IPS-18a (cell line): ENCODE measurements at regions not wholly inside any gene's neighbourhood (a gene's known extent, or its start where the extent isn't known, plus 50 kb on each side); places are given as distances from the start of the nearest gene placed in this dataset.
"Not testable (repeated sequence)": the region's sequence is repeated elsewhere in the genome, so short reads cannot be mapped to it uniquely, and the experiment has no call there.

Experiments
- H3K27ac ChIP-seq: one replicate; pipeline ENCODE4 v1.5.1; 2013; ENCODE audit warnings: low read length
- H3K27me3 ChIP-seq: one replicate; pipeline ENCODE4 v1.6.1; 2013; ENCODE audit warnings: mild to moderate bottlenecking, low read length; ENCODE audit not compliant: control insufficient read depth, insufficient read depth
- H3K36me3 ChIP-seq: one replicate; pipeline ENCODE4 v1.6.1; 2013; ENCODE audit warnings: low read depth, low read length; ENCODE audit not compliant: control insufficient read depth
- H3K4me1 ChIP-seq: one replicate; pipeline ENCODE4 v1.6.1; 2013; ENCODE audit warnings: low read depth, low read length; ENCODE audit not compliant: control insufficient read depth
- H3K4me3 ChIP-seq: one replicate; pipeline ENCODE4 v1.5.1; 2013; ENCODE audit warnings: low read length
- H3K9ac ChIP-seq: one replicate; pipeline ENCODE4 v1.6.1; 2013; ENCODE audit warnings: mild to moderate bottlenecking, low read length, moderate library complexity
- H3K9me3 ChIP-seq: one replicate; pipeline ENCODE4 v1.6.1; 2013; ENCODE audit warnings: low read depth, low read length; ENCODE audit not compliant: control insufficient read depth

- not testable (repeated sequence) for H3K27ac ChIP-seq, H3K9ac ChIP-seq, H3K27me3 ChIP-seq, H3K36me3 ChIP-seq, H3K9me3 ChIP-seq, H3K4me3 ChIP-seq
- H3K4me1 ChIP-seq = peaks cover 14% of the 10 kb centered on the region
Measured at GRCh38 chr2:122038816-122039215, 283.4 kb downstream of the TSN start.

- Histone ChIP-seq H3K4me3 (no peak overlapping the region), H3K36me3 (no peaks in the 10 kb centered on the region), H3K27me3 (no peaks in the 10 kb centered on the region), H3K9me3 (no peaks in the 10 kb centered on the region), H3K4me1 (no peaks in the 10 kb centered on the region), H3K9ac (no peak overlapping the region), H3K27ac (no peak overlapping the region)
Measured at GRCh38 chr2:122041455-122041854, 286.0 kb downstream of the TSN start.

GRCh38 chr2:122051659-122052058, 296.2 kb downstream of the TSN start:
- not testable (repeated sequence) for H3K9ac ChIP-seq, H3K4me3 ChIP-seq, H3K4me1 ChIP-seq, H3K27me3 ChIP-seq, H3K9me3 ChIP-seq, H3K36me3 ChIP-seq, H3K27ac ChIP-seq

- H3K9ac ChIP-seq = no peak overlapping the region
- no peak overlapping the region for H3K4me3 ChIP-seq
- no peaks in the 10 kb centered on the region for H3K27me3 ChIP-seq
- H3K27ac ChIP-seq = no peak overlapping the region
- no peaks in the 10 kb centered on the region for H3K9me3 ChIP-seq
- no peaks in the 10 kb centered on the region for H3K36me3 ChIP-seq
- H3K4me1 ChIP-seq = peaks cover 9% of the 10 kb centered on the region
Measured at GRCh38 chr2:122055521-122055931, 300.1 kb downstream of the TSN start.

- H3K9ac ChIP-seq = no peak overlapping the region
- H3K4me1 ChIP-seq = peaks cover 9% of the 10 kb centered on the region
- H3K4me3 ChIP-seq = no peak overlapping the region
- no peak overlapping the region for H3K27ac ChIP-seq
- no peaks in the 10 kb centered on the region for H3K27me3 ChIP-seq
- no peaks in the 10 kb centered on the region for H3K36me3 ChIP-seq
- no peaks in the 10 kb centered on the region for H3K9me3 ChIP-seq
Measured at GRCh38 chr2:122056853-122057252, 301.4 kb downstream of the TSN start.

- Histone ChIP-seq H3K9ac (no peak overlapping the region), H3K36me3 (no peaks in the 10 kb centered on the region), H3K4me1 (no peaks in the 10 kb centered on the region), H3K27me3 (no peaks in the 10 kb centered on the region), H3K4me3 (no peak overlapping the region), H3K27ac (no peak overlapping the region), H3K9me3 (no peaks in the 10 kb centered on the region)
Measured at GRCh38 chr2:122061206-122061605, 305.8 kb downstream of the TSN start.

- Histone ChIP-seq H3K9ac (no peak overlapping the region), H3K36me3 (no peaks in the 10 kb centered on the region), H3K27ac (no peak overlapping the region), H3K27me3 (no peaks in the 10 kb centered on the region), H3K9me3 (no peaks in the 10 kb centered on the region), H3K4me1 (no peaks in the 10 kb centered on the region), H3K4me3 (no peak overlapping the region)
Measured at GRCh38 chr2:122061831-122062230, 306.4 kb downstream of the TSN start.

GRCh38 chr2:122062506-122062905, 307.1 kb downstream of the TSN start:
- no peak overlapping the region for H3K4me3 ChIP-seq
- H3K9me3 ChIP-seq = no peaks in the 10 kb centered on the region
- H3K36me3 ChIP-seq = no peaks in the 10 kb centered on the region
- no peak overlapping the region for H3K27ac ChIP-seq
- no peak overlapping the region for H3K9ac ChIP-seq
- H3K4me1 ChIP-seq = no peaks in the 10 kb centered on the region
- H3K27me3 ChIP-seq = no peaks in the 10 kb centered on the region

GRCh38 chr2:122063716-122064115, 308.3 kb downstream of the TSN start:
- H3K27me3 ChIP-seq = no peaks in the 10 kb centered on the region
- no peaks in the 10 kb centered on the region for H3K4me1 ChIP-seq
- H3K4me3 ChIP-seq = no peak overlapping the region
- no peak overlapping the region for H3K9ac ChIP-seq
- no peaks in the 10 kb centered on the region for H3K36me3 ChIP-seq
- H3K9me3 ChIP-seq = no peaks in the 10 kb centered on the region
- no peak overlapping the region for H3K27ac ChIP-seq

GRCh38 chr2:122070241-122070731, 314.8 kb downstream of the TSN start:
- H3K36me3 ChIP-seq = no peaks in the 10 kb centered on the region
- H3K27me3 ChIP-seq = no peaks in the 10 kb centered on the region
- no peak overlapping the region for H3K9ac ChIP-seq
- H3K4me1 ChIP-seq = no peaks in the 10 kb centered on the region
- no peaks in the 10 kb centered on the region for H3K9me3 ChIP-seq
- H3K4me3 ChIP-seq = no peak overlapping the region
- H3K27ac ChIP-seq = no peak overlapping the region

GRCh38 chr2:122072666-122073065, 317.2 kb downstream of the TSN start:
- no peaks in the 10 kb centered on the region for H3K36me3 ChIP-seq
- H3K4me3 ChIP-seq = no peak overlapping the region
- no peak overlapping the region for H3K27ac ChIP-seq
- H3K9me3 ChIP-seq = no peaks in the 10 kb centered on the region
- no peak overlapping the region for H3K9ac ChIP-seq
- H3K4me1 ChIP-seq = no peaks in the 10 kb centered on the region
- H3K27me3 ChIP-seq = no peaks in the 10 kb centered on the region

- H3K4me3 ChIP-seq = no peak overlapping the region
- no peaks in the 10 kb centered on the region for H3K36me3 ChIP-seq
- no peaks in the 10 kb centered on the region for H3K4me1 ChIP-seq
- no peaks in the 10 kb centered on the region for H3K9me3 ChIP-seq
- no peaks in the 10 kb centered on the region for H3K27me3 ChIP-seq
- H3K9ac ChIP-seq = no peak overlapping the region
- H3K27ac ChIP-seq = no peak overlapping the region
Measured at GRCh38 chr2:122074201-122074600, 318.8 kb downstream of the TSN start.
